Neural cell (in vitro differentiated cells): ENCODE measurements at regions not wholly inside any gene's neighbourhood (a gene's known extent, or its start where the extent isn't known, plus 50 kb on each side); places are given as distances from the start of the nearest gene placed in this dataset.

Source experiments
- CTCF ChIP-seq: fragments of 450-650 bp; IDR thresholded peaks from 2 replicates; pipeline ENCODE4 v1.5.1; 2014; ENCODE audit warnings: antibody characterized with exemption, mild to moderate bottlenecking, moderate library complexity; ENCODE audit not compliant: poor library complexity, severe bottlenecking
- EP300 ChIP-seq: fragments of 450-650 bp; conservative IDR thresholded peaks from 2 replicates; pipeline ENCODE4 v1.6.1; 2014; ENCODE audit warnings: antibody characterized with exemption, mild to moderate bottlenecking, moderate library complexity; ENCODE audit not compliant: poor library complexity, severe bottlenecking
- POLR2AphosphoS5 ChIP-seq: IDR thresholded peaks from 2 replicates; pipeline ENCODE4 v1.6.1; 2012

GRCh38 chr2:875687-876615 is 74.7 kb upstream of the SNTG2 start:
- TF ChIP-seq CTCF: no peak
- no peak for TF ChIP-seq POLR2AphosphoS5
- TF ChIP-seq EP300: no peak
